ENCODE measurements at regions not wholly inside any gene's neighbourhood (a gene's known extent, or its start where the extent isn't known, plus 50 kb on each side); places are given as distances from the start of the nearest gene placed in this dataset.

DNA sequence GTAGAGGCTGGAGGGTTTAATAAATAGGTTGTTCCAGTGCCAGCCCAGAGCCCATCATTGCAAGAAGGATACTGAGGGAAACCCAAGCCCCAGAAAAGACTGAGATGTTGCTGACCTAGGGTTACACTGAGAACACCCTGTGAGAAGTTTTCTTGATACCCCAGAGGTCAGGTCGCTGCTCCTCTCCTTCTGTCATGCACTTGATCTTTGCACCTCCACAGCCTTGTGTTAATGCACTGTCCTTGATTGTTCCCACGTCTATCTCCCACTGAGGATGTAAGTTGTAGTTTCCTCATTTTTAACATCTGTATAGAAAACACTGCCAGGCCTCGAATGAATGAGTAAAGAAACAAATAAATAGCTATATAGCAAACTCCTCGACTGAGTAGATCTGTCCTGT lies 195.3 kb upstream of the AHR start:
- no peak overlapping the region for H2AFZ ChIP-seq (ENCODE audit: low read length)

GRCh38 chr7:17103984-17104383 lies 194.5 kb upstream of the AHR start:
- Histone ChIP-seq H3F3A (ENCODE audit: insufficient read depth, low read length) (no peaks in the 10 kb centered on the region), H3K9me3 (ENCODE audit: low read length) (no peaks in the 10 kb centered on the region), H3K27me3 (ENCODE audit: insufficient read depth, low read length) (no peaks in the 10 kb centered on the region; the same call in 1 of the 2 replicates), H3K4me1 (ENCODE audit: insufficient read depth, low read length, severe bottlenecking) (no peaks in the 10 kb centered on the region), H3K4me2 (ENCODE audit: low read length) (no peak overlapping the region), H3K4me3 (ENCODE audit: low read depth, low read length, poor library complexity, severe bottlenecking) (no peak overlapping the region), H2AFZ (ENCODE audit: low read length) (no peak overlapping the region), H3K9ac (ENCODE audit: low read length) (no peak overlapping the region), H3K79me2 (ENCODE audit: insufficient read depth, low read length) (no peaks in the 10 kb centered on the region), H4K20me1 (ENCODE audit: insufficient read depth, low read length) (no peaks in the 10 kb centered on the region), H3K36me3 (ENCODE audit: insufficient read depth, low read length) (no peaks in the 10 kb centered on the region), H3K27ac (ENCODE audit: low read depth, low read length, poor library complexity, severe bottlenecking) (no peak overlapping the region), H3K9me2 (ENCODE audit: low read depth, low read length) (no peaks in the 10 kb centered on the region)
- no peak for TF ChIP-seq CTCF (IDR thresholded peaks at IDR 0.05; ENCODE audit: low read length)
- no peak for TF ChIP-seq EZH2 (IDR thresholded peaks at IDR 0.05; ENCODE audit: borderline replicate concordance, low read length)

More for the DNA sequence above, 195.3 kb upstream of the AHR start:
- Histone ChIP-seq H3K36me3 (ENCODE audit: insufficient read depth, low read length) (no peaks in the 10 kb centered on the region), H3K27me3 (ENCODE audit: insufficient read depth, low read length) (no peaks in the 10 kb centered on the region; the same call in 1 of the 2 replicates), H3K27ac (ENCODE audit: low read depth, low read length, poor library complexity, severe bottlenecking) (no peak overlapping the region), H3K4me3 (ENCODE audit: low read depth, low read length, poor library complexity, severe bottlenecking) (no peak overlapping the region), H4K20me1 (ENCODE audit: insufficient read depth, low read length) (no peaks in the 10 kb centered on the region), H3K9me3 (ENCODE audit: low read length) (no peaks in the 10 kb centered on the region), H3K9ac (ENCODE audit: low read length) (no peak overlapping the region), H3K4me2 (ENCODE audit: low read length) (no peak overlapping the region), H3K4me1 (ENCODE audit: insufficient read depth, low read length, severe bottlenecking) (no peaks in the 10 kb centered on the region), H3F3A (ENCODE audit: insufficient read depth, low read length) (no peaks in the 10 kb centered on the region), H3K79me2 (ENCODE audit: insufficient read depth, low read length) (no peaks in the 10 kb centered on the region), H3K9me2 (ENCODE audit: low read depth, low read length) (no peaks in the 10 kb centered on the region)
- TF ChIP-seq CTCF (IDR thresholded peaks at IDR 0.05; ENCODE audit: low read length): no peak
- TF ChIP-seq EZH2 (IDR thresholded peaks at IDR 0.05; ENCODE audit: borderline replicate concordance, low read length): no peak

- Histone ChIP-seq H3K9ac (ENCODE audit: low read length) (no peak overlapping the region), H2AFZ (ENCODE audit: low read length) (no peak overlapping the region), H3K9me3 (ENCODE audit: low read length) (no peaks in the 10 kb centered on the region), H3K27ac (ENCODE audit: low read depth, low read length, poor library complexity, severe bottlenecking) (no peak overlapping the region), H3K9me2 (ENCODE audit: low read depth, low read length) (no peaks in the 10 kb centered on the region), H3K4me1 (ENCODE audit: insufficient read depth, low read length, severe bottlenecking) (no peaks in the 10 kb centered on the region), H3F3A (ENCODE audit: insufficient read depth, low read length) (no peaks in the 10 kb centered on the region), H3K4me2 (ENCODE audit: low read length) (no peak overlapping the region), H3K27me3 (ENCODE audit: insufficient read depth, low read length) (no peaks in the 10 kb centered on the region; the same call in 1 of the 2 replicates), H3K79me2 (ENCODE audit: insufficient read depth, low read length) (no peaks in the 10 kb centered on the region), H3K4me3 (ENCODE audit: low read depth, low read length, poor library complexity, severe bottlenecking) (no peak overlapping the region), H4K20me1 (ENCODE audit: insufficient read depth, low read length) (no peaks in the 10 kb centered on the region), H3K36me3 (ENCODE audit: insufficient read depth, low read length) (no peaks in the 10 kb centered on the region)
- TF ChIP-seq CTCF (IDR thresholded peaks at IDR 0.05; ENCODE audit: low read length): no peak
- TF ChIP-seq EZH2 (IDR thresholded peaks at IDR 0.05; ENCODE audit: borderline replicate concordance, low read length): no peak
Measured at GRCh38 chr7:17104419-17104818, 194.0 kb upstream of the AHR start.
